Panc1 (cell line): ENCODE measurements at regions not wholly inside any gene's neighbourhood (a gene's known extent, or its start where the extent isn't known, plus 50 kb on each side); places are given as distances from the start of the nearest gene placed in this dataset.

Source experiments
- ATAC-seq: fragments of 200-7000 bp; cut with Tn5 transposase; 2 replicates; pipeline ENCODE4 v1.9.1; 2020; ENCODE audit warnings: mild to moderate bottlenecking, moderate library complexity
- BruUV-seq: library from RNA; stranded (reverse); fragments of 400-500 nt; replicated peaks from 2 replicates; lab custom pipeline; 2021; lab: Mats Ljungman, UMichigan
- CTCF ChIA-PET: fragments of 300-600 bp; sonication (Branson Sonifier 250); formaldehyde crosslinking; loops from one replicate; lab custom pipeline; 2022; ENCODE audit warnings: antibody characterized with exemption; lab: Charles Lee
- POLR2A ChIA-PET: fragments of 300-600 bp; sonication (Branson Sonifier 250); formaldehyde crosslinking; loops from one replicate; lab custom pipeline; 2022; ENCODE audit warnings: antibody characterized with exemption; lab: Charles Lee
- DNase-seq: peaks from one replicate; pipeline ENCODE4 v3.0.0-alpha.2; 2010; ENCODE audit warnings: low read depth, low spot score
- H3K27ac ChIP-seq: 2 replicates; pipeline ENCODE4 v1.5.1; 2011; ENCODE audit warnings: mild to moderate bottlenecking, low read length, inconsistent platforms
- H3K27me3 ChIP-seq: fragments of 200-500 bp; sonication (Bioruptor generic); 2 replicates; pipeline ENCODE4 v1.6.0; 2014; ENCODE audit warnings: low read length, inconsistent platforms; ENCODE audit not compliant: control insufficient read depth, insufficient read depth
- H3K36me3 ChIP-seq: fragments of 200-500 bp; sonication (Bioruptor generic); 2 replicates; pipeline ENCODE4 v1.5.1; 2014; ENCODE audit warnings: inconsistent platforms, mild to moderate bottlenecking, low read length, moderate library complexity; ENCODE audit not compliant: control insufficient read depth, insufficient read depth
- H3K4me1 ChIP-seq: 2 replicates; pipeline ENCODE4 v1.5.1; 2011; ENCODE audit warnings: inconsistent platforms, mild to moderate bottlenecking, low read length, moderate library complexity; ENCODE audit not compliant: control insufficient read depth, insufficient read depth
- H3K4me3 ChIP-seq, 2 experiments: 2 replicates each; pipeline ENCODE4 v1.5.1; 2011 to 2012; ENCODE audit warnings: low read depth in 2 of 2, low read length in 2 of 2, mild to moderate bottlenecking in 2 of 2, inconsistent platforms in 1 of 2, moderate library complexity in 1 of 2
- H3K9me3 ChIP-seq: fragments of 200-500 bp; sonication (Bioruptor generic); 2 replicates; pipeline ENCODE4 v1.5.1; 2014; ENCODE audit warnings: low read depth, mild to moderate bottlenecking, inconsistent platforms, low read length, moderate library complexity; ENCODE audit not compliant: control insufficient read depth, insufficient read depth
- CTCF ChIP-seq: fragments of 450-650 bp; IDR thresholded peaks from 2 replicates; pipeline ENCODE4 v1.5.1; 2017; ENCODE audit warnings: mild to moderate bottlenecking
- POLR2AphosphoS5 ChIP-seq: IDR thresholded peaks from 2 replicates; pipeline ENCODE4 v1.6.1; 2012; ENCODE audit warnings: mild to moderate bottlenecking, low read depth, low read length, moderate library complexity
- SIN3A ChIP-seq: IDR thresholded peaks from 2 replicates; pipeline ENCODE4 v1.6.1; 2012; ENCODE audit warnings: low read depth, mild to moderate bottlenecking, low read length, moderate library complexity, borderline replicate concordance; ENCODE audit not compliant: insufficient read depth
- TCF7L2 ChIP-seq: IDR thresholded peaks from 2 replicates; pipeline ENCODE4 v1.6.1; 2011; ENCODE audit warnings: mild to moderate bottlenecking, low read depth, low read length, inconsistent platforms
- in situ Hi-C: cut with HindIII; loops from 2 replicates; pipeline ENCODE4 v1.10.0; 2016; ENCODE audit warnings: low sequenced_read_pairs, low pct_unique_long_range_greater_than_20kb
- intact Hi-C: fragments of 100-400 bp; cut with micrococcal nuclease; formaldehyde crosslinking; loops from one replicate; pipeline ENCODE4 v1.10.0; 2022; ENCODE audit not compliant: unreplicated experiment
- TF ChIP-seq, protein P1 (sequence below), 2 experiments: IDR thresholded peaks; 2 replicates each; pipeline ENCODE4 v1.6.1; 2011 to 2012; ENCODE audit warnings: low read depth in 2 of 2, control low read depth in 1 of 2, low read length in 1 of 2, mild to moderate bottlenecking in 1 of 2, moderate library complexity in 1 of 2; ENCODE audit not compliant: insufficient read depth in 1 of 2

- Histone ChIP-seq H3K36me3 (no peaks in the 10 kb centered on the region), H3K4me1 (no peaks in the 10 kb centered on the region), H3K27me3 (no peaks in the 10 kb centered on the region), H3K27ac (no peak overlapping the region), H3K9me3 (no peaks in the 10 kb centered on the region), H3K4me3 (no peak overlapping the region)
- in situ Hi-C loops, result no loop called here
- intact Hi-C loops, result no loop called here
- no TSS peak for BruUV-seq
- DNase-seq (no peak), ATAC-seq (no peak)
- POLR2A ChIA-PET, result no interaction called here
- CTCF ChIA-PET, result no interaction called here
- no peak for TF ChIP-seq CTCF
- TF ChIP-seq SIN3A, result no peak
- no peak for TF ChIP-seq POLR2AphosphoS5
- TF ChIP-seq TCF7L2, result no peak
Measured at GRCh38 chr2:240298803-240299709, 136.4 kb upstream of the GPC1 start.

DNA sequence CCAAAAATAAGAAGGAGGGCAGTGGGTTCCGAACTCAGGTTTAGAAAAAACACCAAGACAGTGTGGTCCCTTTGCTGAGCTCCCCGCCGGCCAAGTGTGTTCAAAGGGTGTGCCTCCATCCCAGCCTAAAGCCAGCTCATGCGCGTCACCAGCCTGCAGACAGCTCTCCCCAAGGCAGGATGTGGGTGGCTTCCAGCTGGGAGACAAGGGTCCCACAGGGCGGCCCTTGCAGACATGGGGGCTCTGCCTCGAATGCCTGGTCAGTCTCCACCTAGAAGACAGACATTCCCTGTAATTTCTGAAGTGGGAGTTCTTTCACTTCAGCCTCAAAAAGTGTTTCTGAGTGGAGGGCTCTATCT, 135.8 kb upstream of the GPC1 start:
- in situ Hi-C loops, result no loop called here
- no TSS peak for BruUV-seq
- Histone ChIP-seq H3K4me1 (no peaks in the 10 kb centered on the region), H3K9me3 (no peaks in the 10 kb centered on the region), H3K4me3 (no peak overlapping the region), H3K27me3 (no peaks in the 10 kb centered on the region), H3K36me3 (no peaks in the 10 kb centered on the region), H3K27ac (no peak overlapping the region)
- POLR2A ChIA-PET, result no interaction called here
- no peak for DNase-seq
- intact Hi-C loops, result no loop called here
- CTCF ChIA-PET, result no interaction called here
- no peak for ATAC-seq
- TF ChIP-seq, protein P1, sequence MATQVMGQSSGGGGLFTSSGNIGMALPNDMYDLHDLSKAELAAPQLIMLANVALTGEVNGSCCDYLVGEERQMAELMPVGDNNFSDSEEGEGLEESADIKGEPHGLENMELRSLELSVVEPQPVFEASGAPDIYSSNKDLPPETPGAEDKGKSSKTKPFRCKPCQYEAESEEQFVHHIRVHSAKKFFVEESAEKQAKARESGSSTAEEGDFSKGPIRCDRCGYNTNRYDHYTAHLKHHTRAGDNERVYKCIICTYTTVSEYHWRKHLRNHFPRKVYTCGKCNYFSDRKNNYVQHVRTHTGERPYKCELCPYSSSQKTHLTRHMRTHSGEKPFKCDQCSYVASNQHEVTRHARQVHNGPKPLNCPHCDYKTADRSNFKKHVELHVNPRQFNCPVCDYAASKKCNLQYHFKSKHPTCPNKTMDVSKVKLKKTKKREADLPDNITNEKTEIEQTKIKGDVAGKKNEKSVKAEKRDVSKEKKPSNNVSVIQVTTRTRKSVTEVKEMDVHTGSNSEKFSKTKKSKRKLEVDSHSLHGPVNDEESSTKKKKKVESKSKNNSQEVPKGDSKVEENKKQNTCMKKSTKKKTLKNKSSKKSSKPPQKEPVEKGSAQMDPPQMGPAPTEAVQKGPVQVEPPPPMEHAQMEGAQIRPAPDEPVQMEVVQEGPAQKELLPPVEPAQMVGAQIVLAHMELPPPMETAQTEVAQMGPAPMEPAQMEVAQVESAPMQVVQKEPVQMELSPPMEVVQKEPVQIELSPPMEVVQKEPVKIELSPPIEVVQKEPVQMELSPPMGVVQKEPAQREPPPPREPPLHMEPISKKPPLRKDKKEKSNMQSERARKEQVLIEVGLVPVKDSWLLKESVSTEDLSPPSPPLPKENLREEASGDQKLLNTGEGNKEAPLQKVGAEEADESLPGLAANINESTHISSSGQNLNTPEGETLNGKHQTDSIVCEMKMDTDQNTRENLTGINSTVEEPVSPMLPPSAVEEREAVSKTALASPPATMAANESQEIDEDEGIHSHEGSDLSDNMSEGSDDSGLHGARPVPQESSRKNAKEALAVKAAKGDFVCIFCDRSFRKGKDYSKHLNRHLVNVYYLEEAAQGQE (IDR thresholded peaks at IDR 0.05; ENCODE audit: insufficient read depth in 1 of 2, low read depth in 2 of 2, low read length in 1 of 2), result no peak
- TF ChIP-seq SIN3A, result no peak
- no peak for TF ChIP-seq CTCF
- TF ChIP-seq POLR2AphosphoS5, result no peak
- no peak for TF ChIP-seq TCF7L2
